Hepatocyte (in vitro differentiated cells): ENCODE measurements at regions not wholly inside any gene's neighbourhood (a gene's known extent, or its start where the extent isn't known, plus 50 kb on each side); places are given as distances from the start of the nearest gene placed in this dataset.
"Not testable (repeated sequence)": the region's sequence is repeated elsewhere in the genome, so short reads cannot be mapped to it uniquely, and the experiment has no call there.

ENCODE experiments used
- DNase-seq: peaks from one replicate; pipeline ENCODE4 v3.0.0-alpha.2; 2016; ENCODE audit warnings: low spot score
- H2AFZ ChIP-seq: fragments of 200-600 bp; sonication (generic); 2 replicates; pipeline ENCODE4 v1.6.0; 2016; ENCODE audit warnings: antibody characterized with exemption, mild to moderate bottlenecking
- H3K27ac ChIP-seq: fragments of 200-600 bp; sonication (generic); 2 replicates; pipeline ENCODE4 v1.5.1; 2016; ENCODE audit warnings: mild to moderate bottlenecking
- H3K27me3 ChIP-seq: fragments of 200-600 bp; sonication (generic); 2 replicates; pipeline ENCODE4 v1.6.1; 2016
- H3K36me3 ChIP-seq: fragments of 200-600 bp; sonication (generic); replicated peaks from 2 replicates; pipeline ENCODE4 v1.5.1; 2016; ENCODE audit warnings: low read depth; ENCODE audit not compliant: insufficient read depth
- H3K4me1 ChIP-seq: fragments of 200-600 bp; sonication (generic); 2 replicates; pipeline ENCODE4 v1.5.1; 2016; ENCODE audit warnings: mild to moderate bottlenecking, moderate library complexity; ENCODE audit not compliant: insufficient read depth
- H3K4me2 ChIP-seq: fragments of 200-600 bp; sonication (generic); 2 replicates; pipeline ENCODE4 v1.6.0; 2016
- H3K4me3 ChIP-seq: fragments of 200-600 bp; sonication (generic); 2 replicates; pipeline ENCODE4 v1.5.1; 2016; ENCODE audit warnings: mild to moderate bottlenecking
- H3K79me2 ChIP-seq: fragments of 200-600 bp; sonication (generic); 2 replicates; pipeline ENCODE4 v1.6.0; 2017; ENCODE audit warnings: mild to moderate bottlenecking
- H3K9me2 ChIP-seq: fragments of 200-600 bp; sonication (generic); replicated peaks from 2 replicates; pipeline ENCODE4 v1.6.0; 2017; ENCODE audit warnings: mild to moderate bottlenecking; ENCODE audit not compliant: insufficient read depth
- H3K9me3 ChIP-seq: fragments of 200-600 bp; sonication (generic); 2 replicates; pipeline ENCODE4 v1.5.1; 2016; ENCODE audit warnings: low read depth, mild to moderate bottlenecking
- H4K20me1 ChIP-seq: fragments of 200-600 bp; sonication (generic); 2 replicates; pipeline ENCODE4 v1.6.0; 2016; ENCODE audit warnings: mild to moderate bottlenecking; ENCODE audit not compliant: insufficient read depth, poor library complexity, severe bottlenecking
- CTCF ChIP-seq: fragments of 200-600 bp; sonication (generic); IDR thresholded peaks from 2 replicates; pipeline ENCODE4 v1.5.1; 2016; ENCODE audit warnings: antibody characterized with exemption, mild to moderate bottlenecking; ENCODE audit not compliant: poor library complexity
- EZH2 ChIP-seq: fragments of 200-600 bp; sonication (generic); IDR thresholded peaks from 2 replicates; pipeline ENCODE4 v1.6.1; 2016; ENCODE audit warnings: antibody characterized with exemption, mild to moderate bottlenecking, borderline replicate concordance
- EZH2phosphoT487 ChIP-seq: fragments of 200-600 bp; sonication (generic); IDR thresholded peaks from one replicate; pipeline ENCODE4 v1.6.1; 2018; ENCODE audit warnings: antibody characterized with exemption, mild to moderate bottlenecking, low read depth, moderate library complexity; ENCODE audit not compliant: unreplicated experiment, severe bottlenecking
- WGBS: methylation state at CpG from one replicate; pipeline ENCODE4 v1.1.6; 2016; ENCODE audit warnings: low lambda C conversion rate; ENCODE audit errors: missing lambda C conversion rate; 5-methylcytosine and 5-hydroxymethylcytosine counted together

GRCh38 chrX:85569096-85569495, 189.6 kb upstream of the POF1B start:
- no peak for TF ChIP-seq EZH2phosphoT487
- TF ChIP-seq EZH2 = no peak
- no peak for TF ChIP-seq CTCF
- Histone ChIP-seq H3K9me2 (no peaks in the 10 kb centered on the region), H3K4me1 (no peaks in the 10 kb centered on the region), H2AFZ (no peak overlapping the region), H4K20me1 (no peaks in the 10 kb centered on the region), H3K9me3 (no peaks in the 10 kb centered on the region), H3K27ac (no peak overlapping the region), H3K27me3 (no peaks in the 10 kb centered on the region), H3K4me3 (no peak overlapping the region), H3K36me3 (no peaks in the 10 kb centered on the region), H3K4me2 (no peak overlapping the region), H3K79me2 (no peaks in the 10 kb centered on the region)
- no peak for DNase-seq
- 52% methylated on average over 1 of the region's 1 CpG for WGBS

- Histone ChIP-seq H3K4me1 (no peaks in the 10 kb centered on the region), H3K9me3 (no peaks in the 10 kb centered on the region), H4K20me1 (no peaks in the 10 kb centered on the region), H3K79me2 (no peaks in the 10 kb centered on the region), H3K36me3 (no peaks in the 10 kb centered on the region), H2AFZ (no peak overlapping the region), H3K27me3 (no peaks in the 10 kb centered on the region), H3K4me2 (no peak overlapping the region), H3K4me3 (no peak overlapping the region), H3K27ac (no peak overlapping the region), H3K9me2 (no peaks in the 10 kb centered on the region)
- no peak for TF ChIP-seq CTCF
- TF ChIP-seq EZH2phosphoT487 = no peak
- no peak for TF ChIP-seq EZH2
- WGBS = 79% methylated on average over 7 of the region's 7 CpGs
- DNase-seq = no peak
Observed at GRCh38 chrX:85561231-85561630, 181.8 kb upstream of the POF1B start.

DNA sequence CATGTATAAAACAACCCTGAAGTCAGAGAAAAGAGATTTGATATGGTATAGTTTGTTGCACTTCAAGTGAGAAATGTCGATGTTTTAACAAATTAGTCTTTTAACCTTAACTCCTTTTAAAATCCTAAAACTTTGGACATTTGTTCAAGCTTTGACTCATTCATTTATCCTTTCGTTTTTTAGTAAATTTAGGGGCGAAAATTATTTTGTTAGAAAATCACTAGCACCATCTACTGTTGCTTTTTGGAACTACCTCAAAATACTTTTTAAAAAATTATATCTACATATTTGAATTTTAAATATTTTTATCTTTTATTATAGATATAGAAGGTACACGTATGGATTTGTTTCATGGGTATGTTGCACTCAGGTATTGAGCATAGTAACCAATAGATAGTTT, 165.1 kb upstream of the POF1B start:
- no peak for DNase-seq
- 18% methylated on average over 4 of the region's 4 CpGs for WGBS
- H3K4me2 ChIP-seq = peak overlapping the region; percentile 38
- no peaks in the 10 kb centered on the region for H3K9me3 ChIP-seq
- H3K4me1 ChIP-seq = no peaks in the 10 kb centered on the region
- no peak for TF ChIP-seq EZH2phosphoT487
- peak; percentile 61 for TF ChIP-seq CTCF
- H3K79me2 ChIP-seq = no peaks in the 10 kb centered on the region
- no peak overlapping the region for H3K4me3 ChIP-seq
- H3K27ac ChIP-seq = no peak overlapping the region
- no peaks in the 10 kb centered on the region for H3K9me2 ChIP-seq
- H3K27me3 ChIP-seq = no peaks in the 10 kb centered on the region
- H3K36me3 ChIP-seq = no peaks in the 10 kb centered on the region
- no peaks in the 10 kb centered on the region for H4K20me1 ChIP-seq
- H2AFZ ChIP-seq = peak overlapping the region; percentile 1

- DNase-seq = no peak
- WGBS = 63% methylated on average over 3 of the region's 3 CpGs
- Histone ChIP-seq H3K4me3 (no peak overlapping the region), H4K20me1 (no peaks in the 10 kb centered on the region), H3K27me3 (no peaks in the 10 kb centered on the region), H3K27ac (no peak overlapping the region), H3K36me3 (no peaks in the 10 kb centered on the region), H3K9me3 (no peaks in the 10 kb centered on the region), H3K4me2 (no peak overlapping the region), H3K4me1 (no peaks in the 10 kb centered on the region), H3K9me2 (no peaks in the 10 kb centered on the region), H3K79me2 (no peaks in the 10 kb centered on the region), H2AFZ (no peak overlapping the region)
- TF ChIP-seq EZH2 (no peak), CTCF (no peak), EZH2phosphoT487 (no peak)
Observed at GRCh38 chrX:85543866-85544265, 164.4 kb upstream of the POF1B start.

- H3K27me3 ChIP-seq, H3K4me3 ChIP-seq, H3K36me3 ChIP-seq, H3K4me1 ChIP-seq, H4K20me1 ChIP-seq, H3K9me2 ChIP-seq, H3K27ac ChIP-seq, H3K9me3 ChIP-seq, H2AFZ ChIP-seq, H3K79me2 ChIP-seq, H3K4me2 ChIP-seq, DNase-seq: not testable (repeated sequence)
- WGBS = 72% methylated on average over 17 of the region's 17 CpGs
Observed at GRCh38 chrX:85529141-85529540, 149.7 kb upstream of the POF1B start.
